HG03060 (cell line): ENCODE measurements at regions not wholly inside any gene's neighbourhood (a gene's known extent, or its start where the extent isn't known, plus 50 kb on each side); places are given as distances from the start of the nearest gene placed in this dataset.

ENCODE experiments used
- ATAC-seq: cut with Tn5 transposase; IDR thresholded peaks from one replicate; pipeline ENCODE4 v1.9.1; 2021; ENCODE audit warnings: low read depth, moderate number of reproducible peaks; ENCODE audit not compliant: unreplicated experiment

- ATAC-seq: no peak
These were observed 193.5 kb upstream of the HDAC9 start for GRCh38 chr7:18302097-18302496.

- ATAC-seq: no peak
These were observed 189.7 kb upstream of the HDAC9 start for GRCh38 chr7:18305866-18306265.

- ATAC-seq: no peak
These were observed 188.9 kb upstream of the HDAC9 start for GRCh38 chr7:18306696-18307095.

GRCh38 chr7:18308938-18309337 is 186.6 kb upstream of the HDAC9 start:
- no peak for ATAC-seq

- ATAC-seq: no peak
These were observed 183.1 kb upstream of the HDAC9 start for GRCh38 chr7:18312482-18312881.

GRCh38 chr7:18313965-18314364 is 181.6 kb upstream of the HDAC9 start:
- no peak for ATAC-seq

- ATAC-seq: no peak
These were observed 180.3 kb upstream of the HDAC9 start for GRCh38 chr7:18315241-18315640.

- ATAC-seq: no peak
These were observed 177.6 kb upstream of the HDAC9 start for GRCh38 chr7:18317941-18318340.

GRCh38 chr7:18320422-18320821 is 175.1 kb upstream of the HDAC9 start:
- no peak for ATAC-seq

- ATAC-seq: peak; percentile 74
These were observed 174.5 kb upstream of the HDAC9 start for GRCh38 chr7:18320971-18321567.

GRCh38 chr7:18330548-18330947 is 165.0 kb upstream of the HDAC9 start:
- ATAC-seq: no peak

- ATAC-seq: no peak
These were observed 158.9 kb upstream of the HDAC9 start for GRCh38 chr7:18336626-18337025.

- ATAC-seq: no peak
These were observed 158.3 kb upstream of the HDAC9 start for GRCh38 chr7:18337048-18337809.

GRCh38 chr7:18338910-18339523 is 156.5 kb upstream of the HDAC9 start:
- ATAC-seq: no peak

GRCh38 chr7:18341756-18342155 is 153.8 kb upstream of the HDAC9 start:
- no peak for ATAC-seq

GRCh38 chr7:18343047-18343446 is 152.5 kb upstream of the HDAC9 start:
- no peak for ATAC-seq

- no peak for ATAC-seq
These were observed 151.0 kb upstream of the HDAC9 start for GRCh38 chr7:18344536-18344935.

- no peak for ATAC-seq
These were observed 149.8 kb upstream of the HDAC9 start for GRCh38 chr7:18345641-18346234.

GRCh38 chr7:18347170-18347569 is 148.4 kb upstream of the HDAC9 start:
- no peak for ATAC-seq

- no peak for ATAC-seq
These were observed 144.9 kb upstream of the HDAC9 start for GRCh38 chr7:18350678-18351077.
